GM23338 (cell line): ENCODE measurements at regions not wholly inside any gene's neighbourhood (a gene's known extent, or its start where the extent isn't known, plus 50 kb on each side); places are given as distances from the start of the nearest gene placed in this dataset.
A peak's percentile ranks its signal among the peaks of the same experiment; 100 is the strongest.

Source experiments
- ATAC-seq: fragments of 200-7000 bp; cut with Tn5 transposase; 3 replicates; pipeline ENCODE4 v1.9.1; 2020
- DNase-seq: peaks from one replicate; pipeline ENCODE4 v3.0.0-alpha.2; 2015; ENCODE audit warnings: low spot score
- H2AFZ ChIP-seq: fragments of 200-600 bp; sonication (generic); 2 replicates; pipeline ENCODE4 v1.8.0; 2016; ENCODE audit warnings: antibody characterized with exemption, mild to moderate bottlenecking, moderate library complexity
- H3F3A ChIP-seq: fragments of 200-600 bp; sonication (generic); replicated peaks from 2 replicates; pipeline ENCODE4 v1.8.0; 2017; ENCODE audit warnings: antibody characterized with exemption, mixed run types, low read depth
- H3K27ac ChIP-seq: fragments of 200-600 bp; sonication (generic); 2 replicates; pipeline ENCODE4 v1.6.1; 2016; ENCODE audit warnings: low read depth
- H3K27me3 ChIP-seq: fragments of 200-600 bp; sonication (generic); 2 replicates; pipeline ENCODE4 v1.8.0; 2016; ENCODE audit warnings: mild to moderate bottlenecking, mixed run types, moderate library complexity; ENCODE audit not compliant: insufficient read depth
- H3K36me3 ChIP-seq: fragments of 200-600 bp; sonication (generic); 2 replicates; pipeline ENCODE4 v1.8.0; 2016; ENCODE audit warnings: mild to moderate bottlenecking; ENCODE audit not compliant: insufficient read depth
- H3K4me1 ChIP-seq: fragments of 200-600 bp; sonication (generic); 2 replicates; pipeline ENCODE4 v1.8.0; 2016; ENCODE audit warnings: mild to moderate bottlenecking, moderate library complexity; ENCODE audit not compliant: insufficient read depth
- H3K4me2 ChIP-seq: fragments of 200-600 bp; sonication (generic); 2 replicates; pipeline ENCODE4 v1.7.1; 2017; ENCODE audit warnings: mixed run types
- H3K4me3 ChIP-seq: fragments of 200-600 bp; sonication (generic); 2 replicates; pipeline ENCODE4 v1.6.1; 2016; ENCODE audit warnings: mixed run types
- H3K79me2 ChIP-seq: fragments of 200-600 bp; sonication (generic); replicated peaks from 2 replicates; pipeline ENCODE4 v1.8.0; 2017; ENCODE audit warnings: mild to moderate bottlenecking; ENCODE audit not compliant: insufficient read depth
- H3K9me2 ChIP-seq: fragments of 200-600 bp; sonication (generic); 2 replicates; pipeline ENCODE4 v1.8.0; 2017; ENCODE audit not compliant: insufficient read depth
- H4K20me1 ChIP-seq: fragments of 200-600 bp; sonication (generic); replicated peaks from 2 replicates; pipeline ENCODE4 v1.8.0; 2017; ENCODE audit warnings: mild to moderate bottlenecking; ENCODE audit not compliant: insufficient read depth
- H3K27ac Mint-ChIP-seq: 2 replicates; pipeline ENCODE4 v1.8.0; 2020; ENCODE audit warnings: inconsistent platforms, mild to moderate bottlenecking, moderate library complexity, mixed read lengths
- H3K27me3 Mint-ChIP-seq: 3 replicates; pipeline ENCODE4 v1.8.0; 2022; ENCODE audit warnings: low read depth, mild to moderate bottlenecking, moderate library complexity, mixed read lengths, inconsistent platforms; ENCODE audit not compliant: insufficient read depth, poor library complexity
- H3K36me3 Mint-ChIP-seq: 3 replicates; pipeline ENCODE4 v1.8.0; 2021; ENCODE audit warnings: low read depth, mild to moderate bottlenecking, inconsistent platforms, moderate library complexity, mixed read lengths
- H3K4me1 Mint-ChIP-seq: 3 replicates; pipeline ENCODE4 v1.8.0; 2020; ENCODE audit warnings: mild to moderate bottlenecking, inconsistent platforms, mixed read lengths
- H3K4me3 Mint-ChIP-seq: 3 replicates; pipeline ENCODE4 v1.8.0; 2021; ENCODE audit warnings: moderate library complexity, mild to moderate bottlenecking, inconsistent platforms, mixed read lengths
- H3K9me3 Mint-ChIP-seq: 3 replicates; pipeline ENCODE4 v1.8.0; 2020; ENCODE audit warnings: moderate library complexity, mild to moderate bottlenecking, inconsistent platforms, mixed read lengths
- CREB1 ChIP-seq: fragments of 250-450 bp; sonication (Bioruptor Pico); IDR thresholded peaks from 2 replicates; pipeline ENCODE4 v1.5.0; 2020; ENCODE audit warnings: low read depth, mild to moderate bottlenecking, moderate library complexity
- CTCF ChIP-seq, 2 experiments: fragments of 200-600 bp in 1 of 2; sonication (generic) in 1 of 2; conservative IDR thresholded peaks; 2 replicates each; pipeline versions ENCODE4 v1.5.1 to v1.6.1; 2016 to 2017; ENCODE audit warnings: antibody characterized with exemption in 2 of 2, low read depth in 2 of 2, mild to moderate bottlenecking in 2 of 2, moderate library complexity in 1 of 2
- ETS1 ChIP-seq: IDR thresholded peaks from 2 replicates; pipeline ENCODE4 v1.6.1; 2016; ENCODE audit warnings: antibody characterized with exemption
- EZH2 ChIP-seq: fragments of 200-600 bp; sonication (generic); IDR thresholded peaks from one replicate; pipeline ENCODE4 v1.8.0; 2017; ENCODE audit warnings: antibody characterized with exemption, mild to moderate bottlenecking, low read depth; ENCODE audit not compliant: unreplicated experiment
- EZH2phosphoT487 ChIP-seq: fragments of 200-600 bp; sonication (generic); IDR thresholded peaks from one replicate; pipeline ENCODE4 v1.8.1; 2018; ENCODE audit warnings: antibody characterized with exemption; ENCODE audit not compliant: unreplicated experiment
- JUNB ChIP-seq: IDR thresholded peaks from one replicate; pipeline ENCODE4 v1.6.1; 2016; ENCODE audit warnings: antibody characterized with exemption; ENCODE audit not compliant: unreplicated experiment
- NANOG ChIP-seq: IDR thresholded peaks from 2 replicates; pipeline ENCODE4 v1.6.1; 2016; ENCODE audit warnings: antibody characterized with exemption, borderline replicate concordance
- POLR2AphosphoS5 ChIP-seq: IDR thresholded peaks from 2 replicates; pipeline ENCODE4 v1.6.1; 2016; ENCODE audit warnings: antibody characterized with exemption, low read depth
- REST ChIP-seq: IDR thresholded peaks from one replicate; pipeline ENCODE4 v1.6.1; 2018; ENCODE audit warnings: antibody characterized with exemption; ENCODE audit not compliant: unreplicated experiment
- STAT1 ChIP-seq: IDR thresholded peaks from one replicate; pipeline ENCODE4 v1.6.1; 2016; ENCODE audit warnings: antibody characterized with exemption; ENCODE audit not compliant: unreplicated experiment
- ZNF114 ChIP-seq: fragments of 250-450 bp; sonication (Bioruptor Pico); IDR thresholded peaks from 2 replicates; pipeline ENCODE4 v1.5.0; 2020; ENCODE audit warnings: mild to moderate bottlenecking, moderate library complexity
- ZNF331 ChIP-seq: fragments of 250-450 bp; sonication (Bioruptor Pico); IDR thresholded peaks from 2 replicates; pipeline ENCODE4 v1.5.0; 2020; ENCODE audit warnings: low read depth, mild to moderate bottlenecking, moderate library complexity
- TF ChIP-seq, protein P1 (sequence below): fragments of 250-450 bp; sonication (Bioruptor Pico); IDR thresholded peaks from 2 replicates; pipeline ENCODE4 v1.5.0; 2020; ENCODE audit warnings: mild to moderate bottlenecking, moderate library complexity

DNA sequence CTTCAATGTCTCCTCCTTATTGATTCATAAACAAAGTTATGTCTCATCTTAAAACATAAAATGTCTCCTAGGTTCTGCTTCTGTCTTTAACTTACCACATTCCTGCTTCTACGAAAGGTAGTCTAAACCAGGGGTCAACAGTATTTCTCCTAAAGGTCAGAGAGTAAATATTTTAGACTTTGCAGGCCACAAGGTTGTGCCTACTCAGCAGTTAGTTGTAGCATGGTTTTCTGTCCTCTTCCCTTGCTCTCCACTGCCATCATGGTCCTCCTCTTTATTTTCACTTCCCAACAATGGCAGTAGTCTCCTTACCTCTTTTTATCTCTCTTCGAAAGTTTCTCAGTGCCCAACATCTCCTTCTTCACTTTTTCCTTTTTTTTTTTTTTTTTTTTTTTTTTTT lies 68.3 kb upstream of the LRP1B start:
- ATAC-seq (no peak), DNase-seq (no peak)
- no peaks in the 10 kb centered on the region for H3K4me1 ChIP-seq
- no peak overlapping the region for H3K4me2 ChIP-seq
- no peaks in the 10 kb centered on the region for H3K27me3 ChIP-seq
- H3K4me3 ChIP-seq, result no peak overlapping the region
- no peak overlapping the region for H3K4me3 Mint-ChIP-seq
- no peaks in the 10 kb centered on the region for H3K9me3 Mint-ChIP-seq
- H3K27ac Mint-ChIP-seq, result no peak overlapping the region
- H3K9me2 ChIP-seq, result 0 out of 2 replicates have a peak, but pooled peaks cover 5% of the 10 kb centered on the region
- H3K27me3 Mint-ChIP-seq, result no peaks in the 10 kb centered on the region
- no peaks in the 10 kb centered on the region for H3K79me2 ChIP-seq
- H3K27ac ChIP-seq, result no peak overlapping the region
- H3K36me3 Mint-ChIP-seq, result no peaks in the 10 kb centered on the region
- H3K36me3 ChIP-seq, result no peaks in the 10 kb centered on the region
- H3K4me1 Mint-ChIP-seq, result no peaks in the 10 kb centered on the region
- 0 out of 2 replicates have a peak overlapping the region, but pooled peaks have one; percentile 15 for H2AFZ ChIP-seq
- H3F3A ChIP-seq, result no peaks in the 10 kb centered on the region
- TF ChIP-seq CTCF (conservative IDR thresholded peaks at IDR 0.05; ENCODE audit: low read depth in 2 of 2), result no peak
- no peak for TF ChIP-seq JUNB
- TF ChIP-seq REST, result no peak
- TF ChIP-seq EZH2phosphoT487, result no peak
- TF ChIP-seq EZH2, result no peak
- no peak for TF ChIP-seq ZNF331 (CRISPR knock-in tag)
- TF ChIP-seq ZNF114 (CRISPR knock-in tag), result no peak
- TF ChIP-seq ETS1, result no peak
- no peak for TF ChIP-seq NANOG
- no peak for TF ChIP-seq CREB1 (CRISPR knock-in tag)
- no peak for TF ChIP-seq STAT1
- TF ChIP-seq, protein P1, sequence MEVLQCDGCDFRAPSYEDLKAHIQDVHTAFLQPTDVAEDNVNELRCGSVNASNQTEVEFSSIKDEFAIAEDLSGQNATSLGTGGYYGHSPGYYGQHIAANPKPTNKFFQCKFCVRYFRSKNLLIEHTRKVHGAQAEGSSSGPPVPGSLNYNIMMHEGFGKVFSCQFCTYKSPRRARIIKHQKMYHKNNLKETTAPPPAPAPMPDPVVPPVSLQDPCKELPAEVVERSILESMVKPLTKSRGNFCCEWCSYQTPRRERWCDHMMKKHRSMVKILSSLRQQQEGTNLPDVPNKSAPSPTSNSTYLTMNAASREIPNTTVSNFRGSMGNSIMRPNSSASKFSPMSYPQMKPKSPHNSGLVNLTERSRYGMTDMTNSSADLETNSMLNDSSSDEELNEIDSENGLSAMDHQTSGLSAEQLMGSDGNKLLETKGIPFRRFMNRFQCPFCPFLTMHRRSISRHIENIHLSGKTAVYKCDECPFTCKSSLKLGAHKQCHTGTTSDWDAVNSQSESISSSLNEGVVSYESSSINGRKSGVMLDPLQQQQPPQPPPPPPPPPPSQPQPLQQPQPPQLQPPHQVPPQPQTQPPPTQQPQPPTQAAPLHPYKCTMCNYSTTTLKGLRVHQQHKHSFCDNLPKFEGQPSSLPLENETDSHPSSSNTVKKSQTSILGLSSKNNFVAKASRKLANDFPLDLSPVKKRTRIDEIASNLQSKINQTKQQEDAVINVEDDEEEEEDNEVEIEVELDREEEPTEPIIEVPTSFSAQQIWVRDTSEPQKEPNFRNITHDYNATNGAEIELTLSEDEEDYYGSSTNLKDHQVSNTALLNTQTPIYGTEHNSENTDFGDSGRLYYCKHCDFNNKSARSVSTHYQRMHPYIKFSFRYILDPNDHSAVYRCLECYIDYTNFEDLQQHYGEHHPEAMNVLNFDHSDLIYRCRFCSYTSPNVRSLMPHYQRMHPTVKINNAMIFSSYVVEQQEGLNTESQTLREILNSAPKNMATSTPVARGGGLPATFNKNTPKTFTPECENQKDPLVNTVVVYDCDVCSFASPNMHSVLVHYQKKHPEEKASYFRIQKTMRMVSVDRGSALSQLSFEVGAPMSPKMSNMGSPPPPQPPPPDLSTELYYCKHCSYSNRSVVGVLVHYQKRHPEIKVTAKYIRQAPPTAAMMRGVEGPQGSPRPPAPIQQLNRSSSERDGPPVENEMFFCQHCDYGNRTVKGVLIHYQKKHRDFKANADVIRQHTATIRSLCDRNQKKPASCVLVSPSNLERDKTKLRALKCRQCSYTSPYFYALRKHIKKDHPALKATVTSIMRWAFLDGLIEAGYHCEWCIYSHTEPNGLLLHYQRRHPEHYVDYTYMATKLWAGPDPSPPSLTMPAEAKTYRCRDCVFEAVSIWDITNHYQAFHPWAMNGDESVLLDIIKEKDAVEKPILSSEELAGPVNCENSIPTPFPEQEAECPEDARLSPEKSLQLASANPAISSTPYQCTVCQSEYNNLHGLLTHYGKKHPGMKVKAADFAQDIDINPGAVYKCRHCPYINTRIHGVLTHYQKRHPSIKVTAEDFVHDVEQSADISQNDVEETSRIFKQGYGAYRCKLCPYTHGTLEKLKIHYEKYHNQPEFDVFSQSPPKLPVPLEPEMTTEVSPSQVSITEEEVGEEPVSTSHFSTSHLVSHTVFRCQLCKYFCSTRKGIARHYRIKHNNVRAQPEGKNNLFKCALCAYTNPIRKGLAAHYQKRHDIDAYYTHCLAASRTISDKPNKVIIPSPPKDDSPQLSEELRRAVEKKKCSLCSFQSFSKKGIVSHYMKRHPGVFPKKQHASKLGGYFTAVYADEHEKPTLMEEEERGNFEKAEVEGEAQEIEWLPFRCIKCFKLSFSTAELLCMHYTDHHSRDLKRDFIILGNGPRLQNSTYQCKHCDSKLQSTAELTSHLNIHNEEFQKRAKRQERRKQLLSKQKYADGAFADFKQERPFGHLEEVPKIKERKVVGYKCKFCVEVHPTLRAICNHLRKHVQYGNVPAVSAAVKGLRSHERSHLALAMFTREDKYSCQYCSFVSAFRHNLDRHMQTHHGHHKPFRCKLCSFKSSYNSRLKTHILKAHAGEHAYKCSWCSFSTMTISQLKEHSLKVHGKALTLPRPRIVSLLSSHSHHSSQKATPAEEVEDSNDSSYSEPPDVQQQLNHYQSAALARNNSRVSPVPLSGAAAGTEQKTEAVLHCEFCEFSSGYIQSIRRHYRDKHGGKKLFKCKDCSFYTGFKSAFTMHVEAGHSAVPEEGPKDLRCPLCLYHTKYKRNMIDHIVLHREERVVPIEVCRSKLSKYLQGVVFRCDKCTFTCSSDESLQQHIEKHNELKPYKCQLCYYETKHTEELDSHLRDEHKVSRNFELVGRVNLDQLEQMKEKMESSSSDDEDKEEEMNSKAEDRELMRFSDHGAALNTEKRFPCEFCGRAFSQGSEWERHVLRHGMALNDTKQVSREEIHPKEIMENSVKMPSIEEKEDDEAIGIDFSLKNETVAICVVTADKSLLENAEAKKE (CRISPR knock-in tag), result no peak
- no peak for TF ChIP-seq POLR2AphosphoS5
- H4K20me1 ChIP-seq, result no peaks in the 10 kb centered on the region
